Mesenteric fat pad (tissue), 1 donor: ENCODE measurements at regions not wholly inside any gene's neighbourhood (a gene's known extent, or its start where the extent isn't known, plus 50 kb on each side); places are given as distances from the start of the nearest gene placed in this dataset.

Experiments used
- DNase-seq: peaks from one replicate; pipeline ENCODE4 v3.0.0-alpha.2; 2020; ENCODE audit warnings: low spot score
- donor health status: DM: yes; HTN: yes; CAD: no.

DNA sequence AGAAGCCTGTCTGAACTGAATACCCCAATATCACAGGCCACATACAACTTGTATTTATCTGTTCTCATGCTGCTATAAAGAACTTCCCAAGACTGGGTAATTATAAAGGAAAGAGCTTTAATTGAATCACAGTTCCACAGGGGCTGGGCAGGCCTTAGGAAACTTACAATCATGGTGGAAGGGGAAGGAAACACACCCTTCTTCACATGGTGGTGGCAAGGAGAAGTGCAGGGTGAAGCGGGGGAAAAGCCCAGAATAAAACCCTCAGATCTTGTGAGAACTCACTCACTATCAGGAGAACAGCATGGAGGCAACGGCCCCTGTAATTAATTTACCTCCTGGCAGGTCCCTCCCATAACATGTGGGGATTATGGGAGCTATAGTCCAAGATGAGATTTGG, 50.3 kb upstream of the FNDC1 start:
- DNase-seq: no peak

DNA sequence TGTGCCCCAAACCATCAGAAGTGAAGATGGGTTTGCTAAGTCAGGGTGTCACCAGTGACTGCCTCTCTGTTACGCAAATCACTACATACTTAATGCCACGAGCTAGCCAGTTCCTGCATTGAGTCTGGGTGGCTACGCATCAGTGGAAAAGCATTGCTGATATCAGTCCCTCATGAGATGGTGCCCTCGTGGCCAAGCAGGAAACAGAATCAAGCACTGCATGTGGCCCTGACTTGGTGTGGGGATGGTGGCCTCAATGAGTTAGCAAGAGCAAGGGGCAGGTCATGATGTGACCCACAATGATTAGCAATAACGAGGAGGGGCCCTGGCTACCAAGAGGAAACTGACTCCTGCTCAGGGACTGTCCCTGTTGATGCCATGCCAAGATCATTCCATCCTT, 51.6 kb upstream of the FNDC1 start:
- no peak for DNase-seq

- DNase-seq: no peak
These were observed 52.2 kb upstream of the FNDC1 start for GRCh38 chr6:159117046-159117445.

DNA sequence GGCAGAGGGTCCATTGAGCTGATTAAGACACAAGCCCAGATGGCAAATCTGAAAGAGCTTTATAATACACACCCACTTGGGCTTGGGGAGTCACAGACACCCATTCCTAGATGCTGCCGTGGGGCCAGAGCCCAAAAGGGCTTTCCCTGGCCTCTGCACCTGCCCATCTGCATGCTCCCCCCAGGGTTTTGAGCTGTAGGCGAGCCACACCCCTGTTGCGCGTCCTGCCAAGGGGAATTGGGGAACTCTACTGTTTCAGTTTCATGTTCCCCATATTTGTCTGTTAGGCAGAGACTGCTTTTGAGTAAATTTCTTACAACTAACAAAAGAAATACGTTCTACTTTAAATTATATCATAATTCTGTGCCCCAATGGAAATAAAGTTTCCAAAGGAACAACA, 52.9 kb upstream of the FNDC1 start:
- DNase-seq: no peak

- no peak for DNase-seq
These were observed 54.6 kb upstream of the FNDC1 start for GRCh38 chr6:159114569-159114968.

DNA sequence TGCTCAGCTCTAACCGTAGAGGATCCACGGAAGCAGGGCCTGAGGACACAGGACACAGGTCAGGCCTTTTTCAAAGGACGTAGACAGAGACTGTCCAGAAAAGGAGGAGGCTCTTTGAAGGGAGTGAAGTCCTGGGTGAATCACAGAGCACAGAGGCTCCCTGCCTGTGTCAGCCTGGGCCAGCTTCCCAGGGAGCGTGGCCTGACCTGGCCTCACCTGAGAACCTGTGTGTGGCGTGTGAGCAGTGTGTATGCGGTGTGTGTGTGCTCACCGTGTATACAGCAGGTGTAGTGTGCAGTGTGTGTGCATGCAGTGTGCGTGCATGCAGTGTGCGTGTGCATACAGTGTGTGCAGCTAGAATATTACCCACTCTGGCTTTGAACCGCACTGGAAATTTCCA, 56.0 kb upstream of the FNDC1 start:
- DNase-seq: no peak

DNA sequence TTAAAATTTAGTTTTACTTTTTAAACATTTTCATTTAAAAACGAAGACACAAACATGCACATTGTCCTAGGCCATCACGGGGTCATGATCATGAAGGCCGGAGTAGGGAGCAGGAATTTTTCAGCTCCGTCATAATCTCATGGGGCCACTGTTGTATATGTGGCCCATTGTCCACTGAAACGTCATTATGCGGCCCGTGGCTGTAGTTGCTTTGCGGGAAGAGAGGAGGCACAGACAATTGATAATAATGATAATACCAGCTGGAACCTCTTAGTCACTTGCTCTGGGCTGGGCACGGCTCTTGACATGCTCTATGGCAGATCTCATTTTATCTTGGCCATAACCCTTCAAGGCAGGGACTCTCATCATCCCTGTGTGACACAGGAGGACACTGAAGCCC, 56.5 kb upstream of the FNDC1 start:
- no peak for DNase-seq

DNA sequence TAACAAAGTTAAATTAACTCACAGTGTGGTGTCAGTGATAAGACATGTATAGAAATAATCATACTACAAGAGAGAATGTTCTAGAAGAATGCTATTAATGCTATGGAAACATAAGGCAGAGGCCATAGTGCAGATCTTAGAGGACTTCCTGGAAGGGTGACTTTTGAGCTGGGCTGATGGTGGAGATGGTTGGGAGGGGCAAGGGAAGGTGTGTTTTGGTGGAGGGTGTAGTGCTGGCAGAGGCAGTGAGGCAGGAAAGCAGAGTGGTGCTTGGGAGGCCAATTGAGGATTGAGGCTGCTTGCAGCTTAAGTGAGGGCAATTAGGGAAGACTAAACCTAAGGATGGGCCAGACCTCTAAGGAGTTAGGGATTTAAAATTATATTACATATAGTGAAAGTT, 58.5 kb upstream of the FNDC1 start:
- no peak for DNase-seq

GRCh38 chr6:159110013-159110412, 59.2 kb upstream of the FNDC1 start:
- no peak for DNase-seq

DNA sequence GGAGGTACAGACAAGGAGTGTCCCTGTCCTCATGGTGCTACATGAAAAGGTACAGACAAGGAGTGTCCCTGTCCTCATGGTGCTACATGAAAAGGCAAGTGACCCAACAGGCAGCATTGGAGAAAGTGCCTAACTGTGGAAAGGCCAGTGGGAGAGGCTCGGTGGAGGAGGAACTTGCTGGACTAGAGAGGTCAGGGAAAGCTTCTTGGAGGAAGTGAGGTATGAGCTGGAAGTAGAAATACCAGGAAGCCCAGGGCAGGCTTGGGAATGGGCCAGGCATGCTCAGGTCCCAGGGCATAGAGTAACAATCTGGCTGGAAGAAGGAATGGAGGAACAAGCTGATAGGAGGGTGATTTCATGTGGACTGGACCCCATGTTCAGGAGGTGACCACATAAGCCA, 59.8 kb upstream of the FNDC1 start:
- no peak for DNase-seq

GRCh38 chr6:159108426-159108985, 60.7 kb upstream of the FNDC1 start:
- peak; percentile 68 for DNase-seq

DNA sequence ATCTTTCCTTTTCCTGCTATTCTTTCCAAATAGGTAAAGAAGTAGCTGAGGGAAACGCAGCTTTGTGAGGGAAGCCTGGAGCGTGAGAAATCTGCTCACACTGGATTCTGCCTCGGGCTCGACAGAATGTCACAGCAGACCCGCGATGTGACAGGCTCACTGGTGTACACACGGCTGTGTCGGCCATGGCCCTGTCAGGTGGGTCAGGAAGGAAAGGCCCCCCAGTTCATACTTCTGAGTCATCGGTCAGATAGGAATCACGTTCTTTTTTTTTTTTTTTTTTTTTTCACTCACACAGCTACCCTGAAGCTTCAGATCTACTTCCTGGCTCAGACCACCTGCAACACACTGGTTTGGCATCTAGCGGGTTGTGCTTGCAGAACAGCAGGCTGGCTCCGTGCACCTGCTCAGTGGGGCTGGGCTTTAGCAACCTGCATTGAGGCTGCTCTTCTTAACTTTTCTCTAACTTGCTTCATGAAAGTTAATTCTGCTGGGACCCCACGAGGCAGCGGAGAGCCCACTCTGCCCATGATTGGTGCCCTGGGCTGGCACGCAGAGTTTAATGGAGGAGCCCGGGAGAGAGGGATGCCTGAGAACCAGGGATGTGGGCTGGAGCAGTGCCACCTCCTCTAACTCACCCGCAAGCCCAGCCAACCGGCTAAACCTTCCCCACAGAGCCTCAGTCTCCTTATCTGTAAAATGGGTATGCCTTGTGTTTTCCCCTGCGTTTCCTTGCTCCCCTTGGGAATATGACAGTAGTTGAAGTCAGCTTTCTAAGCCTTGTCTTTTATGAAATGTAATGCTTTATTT, 61.5 kb upstream of the FNDC1 start:
- DNase-seq: peak; percentile 51

DNA sequence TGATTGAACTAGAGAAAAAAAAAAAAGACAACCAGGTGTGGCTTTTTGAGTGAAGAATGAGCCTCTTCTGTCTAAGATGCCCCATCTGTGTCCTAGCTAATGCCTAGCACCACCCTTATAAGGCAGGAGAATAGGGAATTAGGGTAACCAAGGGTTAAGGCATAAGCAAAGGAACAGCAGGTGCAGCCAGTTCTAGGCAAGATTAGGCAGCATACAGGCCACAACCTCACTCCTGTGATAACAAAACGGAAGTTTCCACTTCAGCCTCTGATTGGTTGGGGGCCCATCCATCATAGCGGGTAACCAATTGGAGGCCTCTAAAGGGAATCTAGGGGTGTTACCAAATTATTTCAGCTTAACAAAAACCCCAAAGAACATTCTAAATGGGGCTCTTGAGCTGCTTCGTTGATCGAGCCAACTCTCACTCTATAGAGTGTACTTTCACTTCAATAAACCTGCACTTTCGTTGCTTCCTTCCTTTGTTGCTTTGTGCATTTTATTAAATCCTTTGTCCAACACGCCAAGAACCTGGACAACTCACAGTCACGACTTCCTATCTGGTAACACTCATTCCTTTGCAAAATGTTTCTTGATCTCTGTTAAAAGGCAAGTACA, 61.9 kb upstream of the TAGAP start:
- peak; percentile 88 for DNase-seq

DNA sequence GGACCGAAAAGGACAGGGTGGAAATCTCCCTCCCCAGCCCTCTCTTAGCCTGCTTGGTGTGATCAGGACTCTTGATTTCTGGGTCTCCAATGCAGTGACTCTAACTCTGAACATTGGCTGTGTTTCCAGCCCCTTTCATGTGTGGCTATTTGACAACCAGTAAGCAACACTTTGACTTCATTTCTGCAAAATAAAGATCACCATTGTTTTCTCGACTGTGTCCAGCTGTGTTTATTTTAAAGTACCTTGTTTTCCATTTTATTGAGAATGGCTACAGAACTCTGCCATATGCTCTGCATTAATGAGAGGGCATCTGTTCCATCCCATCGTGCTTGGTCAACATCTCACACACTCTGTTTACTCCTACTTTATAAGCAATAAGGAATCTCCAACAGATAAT, 60.9 kb upstream of the TAGAP start:
- no peak for DNase-seq

DNA sequence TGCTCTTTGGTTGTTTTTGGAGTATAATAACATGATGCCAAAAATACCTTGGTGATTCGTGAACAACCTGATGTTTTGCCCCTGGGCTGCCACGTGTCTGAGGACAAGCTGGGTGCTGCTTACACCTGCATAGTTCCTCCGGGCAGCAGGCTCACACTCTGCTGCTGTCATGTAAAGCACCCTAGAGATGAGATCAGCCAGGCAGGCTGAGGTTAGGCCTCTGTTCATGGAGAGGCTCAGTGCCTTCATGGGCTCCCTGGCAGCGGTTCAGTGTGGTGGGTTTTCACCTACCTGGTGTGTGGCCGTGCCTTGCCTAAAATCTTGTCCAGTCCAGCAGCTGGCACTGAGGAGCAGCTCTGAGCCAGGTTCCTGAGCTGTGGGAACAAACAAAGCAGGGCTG, 60.1 kb upstream of the TAGAP start:
- peak; percentile 51 for DNase-seq

- DNase-seq: no peak
These were observed 59.6 kb upstream of the TAGAP start for GRCh38 chr6:159104163-159104925.

DNA sequence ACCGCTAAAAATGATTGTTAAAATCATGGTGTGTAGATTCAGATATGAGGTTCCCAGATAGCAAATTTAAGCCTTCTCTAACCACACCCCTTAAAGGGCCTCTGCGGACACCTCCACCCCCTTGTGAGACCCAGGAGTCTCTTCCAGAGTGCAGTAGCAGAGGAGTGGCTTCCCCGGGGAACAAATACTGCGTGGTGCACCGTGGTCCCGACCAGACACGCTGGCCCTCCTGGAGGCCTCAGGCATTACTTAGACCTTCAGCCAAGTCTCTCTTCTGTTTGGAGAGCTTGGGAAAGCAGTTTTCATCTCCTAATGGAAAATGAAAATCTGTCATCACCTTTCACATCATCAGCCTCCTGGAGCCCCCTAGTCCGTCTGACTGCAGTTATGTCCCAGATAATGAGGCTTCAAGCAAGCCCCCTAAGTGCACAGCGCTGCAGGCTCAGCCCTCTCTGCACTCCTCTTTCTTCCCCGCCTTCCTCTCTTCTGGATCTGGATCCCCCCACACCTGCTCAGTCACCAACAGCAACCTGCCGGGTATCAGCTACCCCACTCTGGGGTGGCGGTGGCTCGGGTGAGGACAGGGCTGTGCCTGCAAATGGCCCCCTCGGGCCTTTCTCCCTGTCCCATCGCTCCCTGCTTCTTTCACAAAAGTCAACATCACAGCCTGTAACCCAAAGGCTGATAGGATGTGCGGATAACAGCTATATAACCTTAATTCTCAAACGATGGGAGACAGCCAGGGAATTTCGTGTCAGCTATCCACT, 58.8 kb upstream of the TAGAP start:
- DNase-seq: no peak

DNA sequence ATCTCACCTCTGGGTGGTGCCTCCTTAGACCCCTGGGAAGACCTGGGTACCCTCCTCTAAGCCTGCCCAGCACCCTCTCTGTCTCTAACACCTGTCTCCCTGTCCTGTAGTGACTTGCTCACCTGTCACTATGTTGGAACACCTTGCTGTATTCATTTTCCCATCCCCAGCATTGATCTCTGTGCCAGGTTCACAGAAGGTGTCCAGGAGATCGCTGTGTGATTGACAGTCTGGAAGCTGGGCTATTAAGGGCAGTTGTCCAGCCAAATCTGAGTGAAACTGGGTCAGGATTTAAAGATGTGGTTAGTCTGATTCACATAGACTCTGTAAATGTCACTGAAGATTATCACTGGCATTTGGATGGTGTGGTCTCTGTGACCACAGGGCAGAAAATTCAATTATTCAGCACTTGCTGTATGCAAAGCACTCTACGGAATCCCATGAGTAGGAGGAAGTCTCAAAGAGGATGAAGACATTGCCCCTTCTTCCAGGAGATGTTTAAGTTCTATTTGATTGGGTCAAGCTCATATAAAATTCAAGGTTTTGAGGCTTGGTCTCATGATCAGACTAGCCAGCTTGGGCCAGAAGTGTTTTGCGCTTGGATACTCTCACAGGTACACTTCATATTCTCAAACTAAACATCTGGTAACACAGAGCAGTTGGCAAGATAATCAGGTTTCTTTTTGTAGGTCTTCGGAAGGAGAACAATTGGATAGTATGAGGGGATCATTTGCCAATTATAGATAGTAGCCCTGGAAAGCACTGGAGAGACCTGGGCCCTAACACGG, 57.8 kb upstream of the TAGAP start:
- DNase-seq: no peak

- no peak for DNase-seq
These were observed 56.9 kb upstream of the TAGAP start for GRCh38 chr6:159101656-159102055.

DNA sequence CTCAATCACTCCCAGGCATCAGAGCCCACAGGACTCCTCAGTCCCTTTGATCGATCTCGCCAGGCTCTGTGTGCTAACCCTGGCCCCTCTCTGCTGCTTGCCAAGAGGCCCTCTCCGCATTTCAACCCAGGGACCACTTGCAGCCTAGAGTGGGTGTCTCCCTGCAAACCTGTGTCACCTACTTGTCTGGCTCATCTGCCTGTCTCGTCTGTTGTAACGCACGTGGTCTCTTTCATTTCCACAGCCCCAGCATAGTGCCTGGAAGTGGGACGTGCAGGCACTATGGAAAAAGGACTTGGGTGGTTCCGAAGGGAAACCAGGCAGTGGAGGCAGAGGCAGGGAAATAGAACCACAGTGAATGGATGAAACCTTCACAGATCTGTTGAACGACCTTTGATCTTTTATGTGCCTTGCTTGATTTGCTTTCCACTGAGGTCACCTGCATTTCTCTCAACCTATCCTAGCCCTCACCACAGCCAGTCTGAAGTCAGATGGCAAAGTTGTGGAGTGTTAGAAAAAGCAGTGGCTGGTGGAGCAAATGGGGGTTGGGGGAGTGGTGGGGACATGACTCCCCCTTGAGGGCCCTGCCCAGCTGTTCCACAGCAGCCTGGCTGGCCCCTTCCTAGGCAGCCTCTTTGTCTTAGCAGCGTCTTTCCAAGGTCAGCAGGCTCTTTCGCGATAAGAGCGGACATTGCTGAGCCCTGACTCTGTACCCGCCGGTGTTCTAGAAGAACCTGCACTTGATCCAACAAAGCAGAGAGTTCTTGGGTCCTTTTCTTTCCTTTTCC, 55.8 kb upstream of the TAGAP start:
- peak; percentile 11 for DNase-seq
